IPS-15b (cell line): ENCODE measurements at regions not wholly inside any gene's neighbourhood (a gene's known extent, or its start where the extent isn't known, plus 50 kb on each side); places are given as distances from the start of the nearest gene placed in this dataset.

ENCODE experiments used
- H3K27me3 ChIP-seq: one replicate; pipeline ENCODE4 v1.6.1; 2013; ENCODE audit warnings: low read length; ENCODE audit not compliant: control insufficient read depth, insufficient read depth
- H3K36me3 ChIP-seq: one replicate; pipeline ENCODE4 v1.6.1; 2013; ENCODE audit warnings: low read length; ENCODE audit not compliant: control insufficient read depth, insufficient read depth
- H3K4me1 ChIP-seq: one replicate; pipeline ENCODE4 v1.6.1; 2013; ENCODE audit warnings: mild to moderate bottlenecking, low read length; ENCODE audit not compliant: control insufficient read depth, insufficient read depth
- H3K4me3 ChIP-seq: one replicate; pipeline ENCODE4 v1.5.1; 2013; ENCODE audit warnings: low read depth, low read length
- H3K9ac ChIP-seq: one replicate; pipeline ENCODE4 v1.6.1; 2013; ENCODE audit warnings: low read depth, mild to moderate bottlenecking, low read length
- H3K9me3 ChIP-seq: one replicate; pipeline ENCODE4 v1.6.1; 2013; ENCODE audit warnings: mild to moderate bottlenecking, low read length; ENCODE audit not compliant: control insufficient read depth, insufficient read depth

DNA sequence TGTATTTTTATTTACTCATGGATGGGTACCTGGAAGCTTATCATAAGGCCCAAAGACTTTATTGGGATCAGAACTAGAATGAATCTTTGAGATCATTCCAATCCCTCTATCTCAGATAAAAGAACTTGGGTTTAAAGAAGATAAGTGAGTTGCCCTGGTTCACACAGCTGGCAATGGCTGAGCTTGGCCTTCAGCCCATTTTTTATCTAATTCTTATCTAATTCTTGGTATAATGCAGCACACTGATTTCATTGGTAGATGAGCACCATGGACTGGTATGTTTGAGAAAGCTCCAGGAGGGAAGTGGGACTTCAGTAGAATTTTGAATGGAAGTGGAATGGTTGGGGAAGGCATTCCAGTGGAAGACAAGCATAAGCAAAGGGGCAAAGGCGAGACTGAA is 558.9 kb downstream of the REEP3 start:
- Histone ChIP-seq H3K9ac (no peak overlapping the region), H3K4me1 (peaks cover under 1% of the 10 kb centered on the region), H3K4me3 (no peak overlapping the region), H3K27me3 (no peaks in the 10 kb centered on the region), H3K9me3 (no peaks in the 10 kb centered on the region), H3K36me3 (no peaks in the 10 kb centered on the region)

GRCh38 chr10:64081947-64082482 is 560.8 kb downstream of the REEP3 start:
- Histone ChIP-seq H3K27me3 (no peaks in the 10 kb centered on the region), H3K9ac (no peak overlapping the region), H3K9me3 (no peaks in the 10 kb centered on the region), H3K4me3 (no peak overlapping the region), H3K36me3 (no peaks in the 10 kb centered on the region), H3K4me1 (peaks cover 13% of the 10 kb centered on the region)

- H3K36me3 ChIP-seq: no peaks in the 10 kb centered on the region
- H3K27me3 ChIP-seq: peaks cover 2% of the 10 kb centered on the region
- peaks cover 15% of the 10 kb centered on the region for H3K4me1 ChIP-seq
- no peak overlapping the region for H3K4me3 ChIP-seq
- H3K9me3 ChIP-seq: no peaks in the 10 kb centered on the region
- no peak overlapping the region for H3K9ac ChIP-seq
These were observed 565.0 kb downstream of the REEP3 start for GRCh38 chr10:64086083-64086767.

- Histone ChIP-seq H3K36me3 (no peaks in the 10 kb centered on the region), H3K4me1 (peaks cover 15% of the 10 kb centered on the region), H3K27me3 (peaks cover 2% of the 10 kb centered on the region), H3K4me3 (no peak overlapping the region), H3K9ac (no peak overlapping the region), H3K9me3 (no peaks in the 10 kb centered on the region)
These were observed 568.4 kb downstream of the REEP3 start for GRCh38 chr10:64089648-64090047.

GRCh38 chr10:64090865-64091264 is 569.7 kb downstream of the REEP3 start:
- no peaks in the 10 kb centered on the region for H3K36me3 ChIP-seq

DNA sequence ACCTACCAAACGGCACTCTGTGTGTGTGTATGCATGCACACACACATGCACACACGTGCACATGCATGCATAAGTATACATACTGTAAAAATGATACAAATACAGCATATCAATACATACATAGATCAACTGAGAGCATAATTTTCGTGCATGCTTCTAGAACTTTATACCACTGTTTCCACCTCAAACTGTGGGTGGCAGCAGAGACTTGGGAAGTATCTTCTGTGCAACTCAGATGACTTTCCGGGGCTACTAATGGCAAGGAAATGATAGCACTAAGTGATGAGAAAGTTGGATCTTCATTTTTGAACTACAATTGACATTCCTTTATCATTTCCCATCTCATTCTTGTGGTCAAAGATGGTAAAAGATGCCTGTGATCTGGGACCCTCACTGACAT is 570.7 kb downstream of the REEP3 start:
- no peak overlapping the region for H3K9ac ChIP-seq

More at GRCh38 chr10:64090865-64091264, 569.7 kb downstream of the REEP3 start:
- H3K4me3 ChIP-seq: no peak overlapping the region
- H3K27me3 ChIP-seq: peaks cover 2% of the 10 kb centered on the region
- no peak overlapping the region for H3K9ac ChIP-seq
- H3K9me3 ChIP-seq: no peaks in the 10 kb centered on the region
- peaks cover 10% of the 10 kb centered on the region for H3K4me1 ChIP-seq

DNA sequence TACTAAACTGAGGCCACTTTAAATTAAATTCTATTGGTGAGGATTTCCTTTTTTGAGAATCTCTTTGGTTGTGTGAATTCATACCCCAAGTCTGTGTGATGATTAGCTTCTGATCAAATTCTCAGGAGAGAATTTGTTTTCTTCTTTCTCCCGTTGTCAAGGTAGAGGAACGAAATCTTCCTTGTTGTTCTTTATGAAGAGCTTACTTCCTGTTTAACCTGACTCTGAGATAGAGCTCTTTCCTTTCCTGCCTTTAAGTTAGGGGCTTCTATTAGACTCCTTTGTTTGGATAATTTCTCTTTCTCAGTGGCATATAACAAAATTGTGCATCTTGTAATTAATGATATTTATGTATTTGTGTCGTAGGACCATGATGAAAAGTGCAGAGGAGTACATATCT is 572.1 kb downstream of the REEP3 start:
- H3K36me3 ChIP-seq: no peaks in the 10 kb centered on the region
- H3K9me3 ChIP-seq: no peaks in the 10 kb centered on the region
- H3K27me3 ChIP-seq: no peaks in the 10 kb centered on the region
- H3K9ac ChIP-seq: no peak overlapping the region
- no peaks in the 10 kb centered on the region for H3K4me1 ChIP-seq
- H3K4me3 ChIP-seq: no peak overlapping the region

More for the DNA sequence above, 570.7 kb downstream of the REEP3 start:
- Histone ChIP-seq H3K36me3 (no peaks in the 10 kb centered on the region), H3K9me3 (no peaks in the 10 kb centered on the region), H3K4me1 (peaks cover 3% of the 10 kb centered on the region), H3K4me3 (no peak overlapping the region), H3K27me3 (peaks cover 2% of the 10 kb centered on the region)

- no peaks in the 10 kb centered on the region for H3K36me3 ChIP-seq
- H3K9ac ChIP-seq: no peak overlapping the region
- H3K4me3 ChIP-seq: no peak overlapping the region
- no peaks in the 10 kb centered on the region for H3K4me1 ChIP-seq
- no peaks in the 10 kb centered on the region for H3K27me3 ChIP-seq
- no peaks in the 10 kb centered on the region for H3K9me3 ChIP-seq
These were observed 572.8 kb downstream of the REEP3 start for GRCh38 chr10:64093946-64094535.

- H3K9ac ChIP-seq: no peak overlapping the region
- no peaks in the 10 kb centered on the region for H3K9me3 ChIP-seq
- H3K27me3 ChIP-seq: no peaks in the 10 kb centered on the region
- H3K4me3 ChIP-seq: no peak overlapping the region
- no peaks in the 10 kb centered on the region for H3K36me3 ChIP-seq
- no peaks in the 10 kb centered on the region for H3K4me1 ChIP-seq
These were observed 575.7 kb downstream of the REEP3 start for GRCh38 chr10:64096941-64097340.

DNA sequence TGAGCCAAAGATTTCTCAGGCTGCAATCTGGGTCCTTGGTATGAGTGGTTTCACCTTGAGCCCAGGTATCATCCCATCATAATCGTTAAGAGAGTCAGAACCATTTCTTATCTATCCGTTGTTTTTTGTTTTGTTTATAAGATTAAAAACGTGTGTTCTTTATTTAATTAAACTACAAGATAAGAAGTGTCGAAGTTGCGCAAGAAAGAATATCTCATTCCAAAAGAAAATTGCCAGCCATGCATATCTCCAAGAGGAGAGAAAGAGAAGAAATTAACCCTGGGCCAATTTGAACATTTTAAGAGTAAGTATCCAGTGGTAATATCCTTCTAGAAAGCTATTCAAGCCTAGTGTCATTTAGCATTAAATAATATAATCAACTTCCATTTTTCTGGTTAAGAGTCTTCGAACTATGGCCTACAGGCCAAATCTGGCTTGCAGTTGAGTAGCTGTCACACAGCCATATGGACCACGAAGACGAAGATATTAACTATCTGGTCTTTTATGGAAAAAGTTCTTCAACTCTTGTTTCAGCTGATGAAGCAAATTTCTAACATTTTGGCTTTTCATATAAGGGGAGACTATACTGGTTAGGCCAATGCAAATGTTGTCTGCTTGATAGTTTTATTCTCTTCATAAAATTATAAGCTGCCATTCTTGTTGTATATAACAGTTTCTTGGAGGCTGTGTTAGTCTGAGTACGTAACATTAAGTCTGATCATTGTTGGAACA is 576.4 kb downstream of the REEP3 start:
- Histone ChIP-seq H3K27me3 (no peaks in the 10 kb centered on the region), H3K9me3 (no peaks in the 10 kb centered on the region), H3K9ac (no peak overlapping the region), H3K4me1 (no peaks in the 10 kb centered on the region), H3K4me3 (no peak overlapping the region), H3K36me3 (no peaks in the 10 kb centered on the region)

DNA sequence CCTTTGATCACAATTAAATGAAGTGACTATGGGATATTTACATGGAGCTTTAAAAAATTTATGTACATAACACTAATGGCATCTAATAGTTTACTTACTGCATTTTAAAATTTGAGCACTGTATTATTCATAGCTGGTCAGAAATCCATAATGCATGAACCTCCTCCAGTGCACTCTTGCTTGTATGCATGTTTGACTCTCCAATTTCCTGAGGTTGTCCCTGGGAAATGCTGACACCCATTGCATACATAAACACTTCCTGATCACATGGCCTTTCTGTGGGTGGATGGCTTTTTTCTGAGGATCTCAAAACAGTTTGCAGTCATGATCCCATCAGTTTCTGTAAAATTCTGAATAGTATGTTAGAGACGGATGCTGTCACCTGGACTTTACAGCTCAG is 577.8 kb downstream of the REEP3 start:
- no peaks in the 10 kb centered on the region for H3K9me3 ChIP-seq
- H3K36me3 ChIP-seq: no peaks in the 10 kb centered on the region
- no peaks in the 10 kb centered on the region for H3K4me1 ChIP-seq
- H3K27me3 ChIP-seq: no peaks in the 10 kb centered on the region
- no peak overlapping the region for H3K9ac ChIP-seq
- H3K4me3 ChIP-seq: no peak overlapping the region
